DMS 273 (cell line): ENCODE measurements at regions not wholly inside any gene's neighbourhood (a gene's known extent, or its start where the extent isn't known, plus 50 kb on each side); places are given as distances from the start of the nearest gene placed in this dataset.

Experiments
- DNase-seq: peaks from one replicate; lab custom pipeline; 2025; ENCODE audit not compliant: unreplicated experiment; lab: John Stamatoyannopoulos, UW

- no peak for DNase-seq
Observed at GRCh38 chr3:70583682-70584081, 271.2 kb upstream of the MDFIC2 start.

- DNase-seq = no peak
Observed at GRCh38 chr3:70582803-70583202, 270.4 kb upstream of the MDFIC2 start.

GRCh38 chr3:70580021-70580420, 267.6 kb upstream of the MDFIC2 start:
- no peak for DNase-seq

GRCh38 chr3:70571696-70572095, 259.3 kb upstream of the MDFIC2 start:
- DNase-seq = no peak

GRCh38 chr3:70570584-70570983, 258.1 kb upstream of the MDFIC2 start:
- no peak for DNase-seq

GRCh38 chr3:70568626-70569025, 256.2 kb upstream of the MDFIC2 start:
- DNase-seq = no peak

GRCh38 chr3:70565861-70566260, 253.4 kb upstream of the MDFIC2 start:
- DNase-seq = no peak

GRCh38 chr3:70564552-70564951, 252.1 kb upstream of the MDFIC2 start:
- no peak for DNase-seq

GRCh38 chr3:70561796-70562195, 249.4 kb upstream of the MDFIC2 start:
- no peak for DNase-seq

GRCh38 chr3:70558956-70559355, 246.5 kb upstream of the MDFIC2 start:
- DNase-seq = no peak

GRCh38 chr3:70557976-70558375, 245.5 kb upstream of the MDFIC2 start:
- no peak for DNase-seq

GRCh38 chr3:70556056-70556455, 243.6 kb upstream of the MDFIC2 start:
- no peak for DNase-seq

- DNase-seq = no peak
Observed at GRCh38 chr3:70554170-70554569, 241.7 kb upstream of the MDFIC2 start.

- peak; percentile 61 for DNase-seq
Observed at GRCh38 chr3:70550723-70551319, 238.4 kb upstream of the MDFIC2 start.

GRCh38 chr3:70546679-70547078, 234.2 kb upstream of the MDFIC2 start:
- DNase-seq = no peak

GRCh38 chr3:70543493-70543892, 231.1 kb upstream of the MDFIC2 start:
- DNase-seq = peak; percentile 2

- DNase-seq = peak; percentile 5
Observed at GRCh38 chr3:70539908-70540307, 227.5 kb upstream of the MDFIC2 start.

- no peak for DNase-seq
Observed at GRCh38 chr3:70532806-70533205, 220.4 kb upstream of the MDFIC2 start.

GRCh38 chr3:70531838-70532489, 219.5 kb upstream of the MDFIC2 start:
- no peak for DNase-seq

GRCh38 chr3:70531063-70531657, 218.7 kb upstream of the MDFIC2 start:
- peak; percentile 48 for DNase-seq

- DNase-seq = no peak
Observed at GRCh38 chr3:70530626-70531025, 218.2 kb upstream of the MDFIC2 start.

- DNase-seq = no peak
Observed at GRCh38 chr3:70527026-70527425, 214.6 kb upstream of the MDFIC2 start.
